ENCODE measurements at regions not wholly inside any gene's neighbourhood (a gene's known extent, or its start where the extent isn't known, plus 50 kb on each side); places are given as distances from the start of the nearest gene placed in this dataset.

DNA sequence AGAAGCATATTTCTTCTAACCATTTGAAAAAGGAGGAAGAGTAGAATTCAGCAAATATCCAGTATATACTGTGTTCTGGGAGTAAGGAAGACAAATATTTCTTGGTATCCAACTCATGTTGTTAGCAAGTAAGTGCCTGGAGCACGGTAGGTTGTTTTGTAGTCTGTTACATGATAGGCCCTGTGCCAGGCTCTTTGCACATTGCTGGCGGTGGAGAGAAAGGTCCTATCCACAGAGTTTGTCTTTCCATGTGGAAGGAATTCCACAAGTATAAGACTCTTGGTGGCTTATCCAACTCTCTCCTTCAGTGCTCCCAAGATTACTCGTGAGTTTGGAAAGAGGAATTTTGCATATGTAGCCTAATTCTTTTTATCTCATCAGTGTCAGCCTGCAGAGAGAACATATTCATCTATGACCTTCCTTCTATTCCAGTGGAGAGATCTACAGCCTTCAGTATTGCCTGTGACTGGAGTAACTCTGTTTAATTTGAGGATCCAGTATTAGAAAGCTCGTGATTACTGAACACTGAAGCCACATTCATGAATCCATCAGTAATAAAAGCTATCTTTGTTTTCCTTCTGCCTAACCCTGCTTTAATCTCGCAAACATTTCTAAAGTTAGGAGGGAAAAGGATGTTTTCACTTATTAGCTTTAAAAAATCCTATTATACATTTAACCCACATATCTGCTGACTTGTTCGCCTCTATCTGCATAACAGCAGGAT is 183.9 kb upstream of the CSNK1A1L start:
- TF ChIP-seq, protein P1, sequence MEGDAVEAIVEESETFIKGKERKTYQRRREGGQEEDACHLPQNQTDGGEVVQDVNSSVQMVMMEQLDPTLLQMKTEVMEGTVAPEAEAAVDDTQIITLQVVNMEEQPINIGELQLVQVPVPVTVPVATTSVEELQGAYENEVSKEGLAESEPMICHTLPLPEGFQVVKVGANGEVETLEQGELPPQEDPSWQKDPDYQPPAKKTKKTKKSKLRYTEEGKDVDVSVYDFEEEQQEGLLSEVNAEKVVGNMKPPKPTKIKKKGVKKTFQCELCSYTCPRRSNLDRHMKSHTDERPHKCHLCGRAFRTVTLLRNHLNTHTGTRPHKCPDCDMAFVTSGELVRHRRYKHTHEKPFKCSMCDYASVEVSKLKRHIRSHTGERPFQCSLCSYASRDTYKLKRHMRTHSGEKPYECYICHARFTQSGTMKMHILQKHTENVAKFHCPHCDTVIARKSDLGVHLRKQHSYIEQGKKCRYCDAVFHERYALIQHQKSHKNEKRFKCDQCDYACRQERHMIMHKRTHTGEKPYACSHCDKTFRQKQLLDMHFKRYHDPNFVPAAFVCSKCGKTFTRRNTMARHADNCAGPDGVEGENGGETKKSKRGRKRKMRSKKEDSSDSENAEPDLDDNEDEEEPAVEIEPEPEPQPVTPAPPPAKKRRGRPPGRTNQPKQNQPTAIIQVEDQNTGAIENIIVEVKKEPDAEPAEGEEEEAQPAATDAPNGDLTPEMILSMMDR (conservative IDR thresholded peaks at IDR 0.05) = no peak
- no peak for TF ChIP-seq EZH2 (IDR thresholded peaks at IDR 0.05; ENCODE audit: low read depth)
